Esophagus squamous epithelium (tissue), 4 donors: ENCODE measurements at regions not wholly inside any gene's neighbourhood (a gene's known extent, or its start where the extent isn't known, plus 50 kb on each side); places are given as distances from the start of the nearest gene placed in this dataset.

Experiments used
- POLR2A ChIP-seq, 4 donors: fragments of 450-650 bp; IDR thresholded peaks; one replicate each; pipeline ENCODE4 v1.6.1; 2017; ENCODE audit warnings: antibody characterized with exemption in 4 of 4, mild to moderate bottlenecking in 4 of 4, moderate library complexity in 3 of 4
- TF ChIP-seq, protein P1 (sequence below), 6 experiments: fragments of 450-650 bp in 4 of 6; fragments of 200-600 bp in 2 of 6; sonication (generic) in 2 of 6; IDR thresholded peaks; one replicate each; pipeline ENCODE4 v1.5.1; 2016 to 2019; ENCODE audit warnings: antibody characterized with exemption in 6 of 6, mild to moderate bottlenecking in 4 of 6, moderate library complexity in 4 of 6

DNA sequence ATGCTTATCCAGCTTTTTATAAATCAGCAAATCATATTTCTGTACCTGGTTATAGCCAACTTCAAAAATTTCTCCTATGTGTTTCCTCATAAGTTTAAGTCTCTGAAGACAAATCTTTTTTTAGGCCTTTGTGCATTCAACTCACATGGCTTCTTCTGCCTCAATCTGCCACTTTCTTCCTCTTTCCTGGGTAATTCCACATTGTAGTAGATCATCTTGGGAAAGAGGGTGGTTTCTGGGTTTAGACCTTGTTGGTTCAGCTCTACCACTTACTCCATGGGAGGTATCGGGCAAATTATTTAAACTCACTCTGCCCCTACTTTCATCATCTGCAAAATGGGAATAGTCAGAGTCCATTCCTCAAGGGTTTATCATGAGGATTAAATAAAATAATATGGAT, 707.0 kb upstream of the ZEB2 start:
- no peak for TF ChIP-seq POLR2A (IDR thresholded peaks at IDR 0.05)
- TF ChIP-seq, protein P1, sequence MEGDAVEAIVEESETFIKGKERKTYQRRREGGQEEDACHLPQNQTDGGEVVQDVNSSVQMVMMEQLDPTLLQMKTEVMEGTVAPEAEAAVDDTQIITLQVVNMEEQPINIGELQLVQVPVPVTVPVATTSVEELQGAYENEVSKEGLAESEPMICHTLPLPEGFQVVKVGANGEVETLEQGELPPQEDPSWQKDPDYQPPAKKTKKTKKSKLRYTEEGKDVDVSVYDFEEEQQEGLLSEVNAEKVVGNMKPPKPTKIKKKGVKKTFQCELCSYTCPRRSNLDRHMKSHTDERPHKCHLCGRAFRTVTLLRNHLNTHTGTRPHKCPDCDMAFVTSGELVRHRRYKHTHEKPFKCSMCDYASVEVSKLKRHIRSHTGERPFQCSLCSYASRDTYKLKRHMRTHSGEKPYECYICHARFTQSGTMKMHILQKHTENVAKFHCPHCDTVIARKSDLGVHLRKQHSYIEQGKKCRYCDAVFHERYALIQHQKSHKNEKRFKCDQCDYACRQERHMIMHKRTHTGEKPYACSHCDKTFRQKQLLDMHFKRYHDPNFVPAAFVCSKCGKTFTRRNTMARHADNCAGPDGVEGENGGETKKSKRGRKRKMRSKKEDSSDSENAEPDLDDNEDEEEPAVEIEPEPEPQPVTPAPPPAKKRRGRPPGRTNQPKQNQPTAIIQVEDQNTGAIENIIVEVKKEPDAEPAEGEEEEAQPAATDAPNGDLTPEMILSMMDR (IDR thresholded peaks at IDR 0.05), result no peak
